ENCODE measurements at regions not wholly inside any gene's neighbourhood (a gene's known extent, or its start where the extent isn't known, plus 50 kb on each side); places are given as distances from the start of the nearest gene placed in this dataset.

DNA sequence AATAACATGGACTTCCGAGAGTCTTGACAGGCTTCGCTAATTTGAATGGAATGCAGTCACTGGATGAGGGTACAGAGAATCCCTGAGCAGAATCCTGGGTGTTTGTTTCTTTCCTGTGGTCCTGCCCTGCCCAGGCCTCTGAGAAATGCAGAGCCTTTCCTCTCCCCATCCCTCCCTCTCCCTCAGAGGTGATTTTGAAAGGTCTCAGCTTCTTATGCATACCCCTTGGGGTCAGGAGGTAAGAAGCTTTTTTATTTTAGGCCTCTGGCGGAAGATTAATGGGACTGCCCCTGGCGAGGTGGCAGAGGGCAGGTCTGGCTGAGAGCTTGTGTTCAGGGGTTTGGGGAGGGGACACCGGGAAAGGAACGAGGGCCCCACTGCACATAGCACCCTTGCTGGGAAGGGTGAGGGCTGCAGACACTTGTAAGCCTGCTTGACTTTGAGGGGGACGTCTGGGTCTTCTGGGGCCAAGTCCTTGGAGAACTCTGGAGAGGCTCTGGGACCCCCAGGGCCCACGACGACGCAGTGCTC lies 116.5 kb upstream of the SLC45A1 start (continued):
- no peak for TF ChIP-seq SP5 (CRISPR knock-in tag; IDR thresholded peaks at IDR 0.05; ENCODE audit: borderline replicate concordance, low read depth)
- no peak for TF ChIP-seq SOX6 (IDR thresholded peaks at IDR 0.05)
- TF ChIP-seq SOX6 (CRISPR knock-in tag; IDR thresholded peaks at IDR 0.05) = peak; percentile 4; the same call in 1 of the 2 replicates
- TF ChIP-seq, protein P1, sequence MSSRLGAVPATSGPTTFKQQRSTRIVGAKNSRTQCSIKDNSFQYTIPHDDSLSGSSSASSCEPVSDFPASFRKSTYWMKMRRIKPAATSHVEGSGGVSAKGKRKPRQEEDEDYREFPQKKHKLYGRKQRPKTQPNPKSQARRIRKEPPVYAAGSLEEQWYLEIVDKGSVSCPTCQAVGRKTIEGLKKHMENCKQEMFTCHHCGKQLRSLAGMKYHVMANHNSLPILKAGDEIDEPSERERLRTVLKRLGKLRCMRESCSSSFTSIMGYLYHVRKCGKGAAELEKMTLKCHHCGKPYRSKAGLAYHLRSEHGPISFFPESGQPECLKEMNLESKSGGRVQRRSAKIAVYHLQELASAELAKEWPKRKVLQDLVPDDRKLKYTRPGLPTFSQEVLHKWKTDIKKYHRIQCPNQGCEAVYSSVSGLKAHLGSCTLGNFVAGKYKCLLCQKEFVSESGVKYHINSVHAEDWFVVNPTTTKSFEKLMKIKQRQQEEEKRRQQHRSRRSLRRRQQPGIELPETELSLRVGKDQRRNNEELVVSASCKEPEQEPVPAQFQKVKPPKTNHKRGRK (CRISPR knock-in tag; IDR thresholded peaks at IDR 0.05) = no peak
- TF ChIP-seq, protein P2, sequence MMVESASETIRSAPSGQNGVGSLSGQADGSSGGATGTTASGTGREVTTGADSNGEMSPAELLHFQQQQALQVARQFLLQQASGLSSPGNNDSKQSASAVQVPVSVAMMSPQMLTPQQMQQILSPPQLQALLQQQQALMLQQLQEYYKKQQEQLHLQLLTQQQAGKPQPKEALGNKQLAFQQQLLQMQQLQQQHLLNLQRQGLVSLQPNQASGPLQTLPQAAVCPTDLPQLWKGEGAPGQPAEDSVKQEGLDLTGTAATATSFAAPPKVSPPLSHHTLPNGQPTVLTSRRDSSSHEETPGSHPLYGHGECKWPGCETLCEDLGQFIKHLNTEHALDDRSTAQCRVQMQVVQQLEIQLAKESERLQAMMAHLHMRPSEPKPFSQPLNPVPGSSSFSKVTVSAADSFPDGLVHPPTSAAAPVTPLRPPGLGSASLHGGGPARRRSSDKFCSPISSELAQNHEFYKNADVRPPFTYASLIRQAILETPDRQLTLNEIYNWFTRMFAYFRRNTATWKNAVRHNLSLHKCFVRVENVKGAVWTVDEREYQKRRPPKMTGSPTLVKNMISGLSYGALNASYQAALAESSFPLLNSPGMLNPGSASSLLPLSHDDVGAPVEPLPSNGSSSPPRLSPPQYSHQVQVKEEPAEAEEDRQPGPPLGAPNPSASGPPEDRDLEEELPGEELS (CRISPR knock-in tag; IDR thresholded peaks at IDR 0.05) = peak; percentile 12; the same call in 1 of the 2 replicates
- no peak for TF ChIP-seq ZNF567 (CRISPR knock-in tag; IDR thresholded peaks at IDR 0.05; ENCODE audit: borderline replicate concordance)
- TF ChIP-seq, protein P3, sequence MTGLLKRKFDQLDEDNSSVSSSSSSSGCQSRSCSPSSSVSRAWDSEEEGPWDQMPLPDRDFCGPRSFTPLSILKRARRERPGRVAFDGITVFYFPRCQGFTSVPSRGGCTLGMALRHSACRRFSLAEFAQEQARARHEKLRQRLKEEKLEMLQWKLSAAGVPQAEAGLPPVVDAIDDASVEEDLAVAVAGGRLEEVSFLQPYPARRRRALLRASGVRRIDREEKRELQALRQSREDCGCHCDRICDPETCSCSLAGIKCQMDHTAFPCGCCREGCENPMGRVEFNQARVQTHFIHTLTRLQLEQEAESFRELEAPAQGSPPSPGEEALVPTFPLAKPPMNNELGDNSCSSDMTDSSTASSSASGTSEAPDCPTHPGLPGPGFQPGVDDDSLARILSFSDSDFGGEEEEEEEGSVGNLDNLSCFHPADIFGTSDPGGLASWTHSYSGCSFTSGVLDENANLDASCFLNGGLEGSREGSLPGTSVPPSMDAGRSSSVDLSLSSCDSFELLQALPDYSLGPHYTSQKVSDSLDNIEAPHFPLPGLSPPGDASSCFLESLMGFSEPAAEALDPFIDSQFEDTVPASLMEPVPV (CRISPR knock-in tag; IDR thresholded peaks at IDR 0.05) = no peak
- TF ChIP-seq, protein P4, sequence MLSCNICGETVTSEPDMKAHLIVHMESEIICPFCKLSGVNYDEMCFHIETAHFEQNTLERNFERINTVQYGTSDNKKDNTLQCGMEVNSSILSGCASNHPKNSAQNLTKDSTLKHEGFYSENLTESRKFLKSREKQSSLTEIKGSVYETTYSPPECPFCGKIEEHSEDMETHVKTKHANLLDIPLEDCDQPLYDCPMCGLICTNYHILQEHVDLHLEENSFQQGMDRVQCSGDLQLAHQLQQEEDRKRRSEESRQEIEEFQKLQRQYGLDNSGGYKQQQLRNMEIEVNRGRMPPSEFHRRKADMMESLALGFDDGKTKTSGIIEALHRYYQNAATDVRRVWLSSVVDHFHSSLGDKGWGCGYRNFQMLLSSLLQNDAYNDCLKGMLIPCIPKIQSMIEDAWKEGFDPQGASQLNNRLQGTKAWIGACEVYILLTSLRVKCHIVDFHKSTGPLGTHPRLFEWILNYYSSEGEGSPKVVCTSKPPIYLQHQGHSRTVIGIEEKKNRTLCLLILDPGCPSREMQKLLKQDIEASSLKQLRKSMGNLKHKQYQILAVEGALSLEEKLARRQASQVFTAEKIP (CRISPR knock-in tag; IDR thresholded peaks at IDR 0.05; ENCODE audit: borderline replicate concordance) = no peak
- TF ChIP-seq CHD4 (IDR thresholded peaks at IDR 0.05; ENCODE audit: borderline replicate concordance, low read length) = no peak
- 0 out of 2 replicates have a peak, but pooled peaks have one; percentile 23 for TF ChIP-seq SAFB2 (CRISPR knock-in tag; IDR thresholded peaks at IDR 0.05; ENCODE audit: borderline replicate concordance, low read depth)
- TF ChIP-seq PHF20 (CRISPR knock-in tag; IDR thresholded peaks at IDR 0.05) = no peak
- TF ChIP-seq MEF2D (CRISPR knock-in tag; IDR thresholded peaks at IDR 0.05) = no peak
- TF ChIP-seq, protein P5, sequence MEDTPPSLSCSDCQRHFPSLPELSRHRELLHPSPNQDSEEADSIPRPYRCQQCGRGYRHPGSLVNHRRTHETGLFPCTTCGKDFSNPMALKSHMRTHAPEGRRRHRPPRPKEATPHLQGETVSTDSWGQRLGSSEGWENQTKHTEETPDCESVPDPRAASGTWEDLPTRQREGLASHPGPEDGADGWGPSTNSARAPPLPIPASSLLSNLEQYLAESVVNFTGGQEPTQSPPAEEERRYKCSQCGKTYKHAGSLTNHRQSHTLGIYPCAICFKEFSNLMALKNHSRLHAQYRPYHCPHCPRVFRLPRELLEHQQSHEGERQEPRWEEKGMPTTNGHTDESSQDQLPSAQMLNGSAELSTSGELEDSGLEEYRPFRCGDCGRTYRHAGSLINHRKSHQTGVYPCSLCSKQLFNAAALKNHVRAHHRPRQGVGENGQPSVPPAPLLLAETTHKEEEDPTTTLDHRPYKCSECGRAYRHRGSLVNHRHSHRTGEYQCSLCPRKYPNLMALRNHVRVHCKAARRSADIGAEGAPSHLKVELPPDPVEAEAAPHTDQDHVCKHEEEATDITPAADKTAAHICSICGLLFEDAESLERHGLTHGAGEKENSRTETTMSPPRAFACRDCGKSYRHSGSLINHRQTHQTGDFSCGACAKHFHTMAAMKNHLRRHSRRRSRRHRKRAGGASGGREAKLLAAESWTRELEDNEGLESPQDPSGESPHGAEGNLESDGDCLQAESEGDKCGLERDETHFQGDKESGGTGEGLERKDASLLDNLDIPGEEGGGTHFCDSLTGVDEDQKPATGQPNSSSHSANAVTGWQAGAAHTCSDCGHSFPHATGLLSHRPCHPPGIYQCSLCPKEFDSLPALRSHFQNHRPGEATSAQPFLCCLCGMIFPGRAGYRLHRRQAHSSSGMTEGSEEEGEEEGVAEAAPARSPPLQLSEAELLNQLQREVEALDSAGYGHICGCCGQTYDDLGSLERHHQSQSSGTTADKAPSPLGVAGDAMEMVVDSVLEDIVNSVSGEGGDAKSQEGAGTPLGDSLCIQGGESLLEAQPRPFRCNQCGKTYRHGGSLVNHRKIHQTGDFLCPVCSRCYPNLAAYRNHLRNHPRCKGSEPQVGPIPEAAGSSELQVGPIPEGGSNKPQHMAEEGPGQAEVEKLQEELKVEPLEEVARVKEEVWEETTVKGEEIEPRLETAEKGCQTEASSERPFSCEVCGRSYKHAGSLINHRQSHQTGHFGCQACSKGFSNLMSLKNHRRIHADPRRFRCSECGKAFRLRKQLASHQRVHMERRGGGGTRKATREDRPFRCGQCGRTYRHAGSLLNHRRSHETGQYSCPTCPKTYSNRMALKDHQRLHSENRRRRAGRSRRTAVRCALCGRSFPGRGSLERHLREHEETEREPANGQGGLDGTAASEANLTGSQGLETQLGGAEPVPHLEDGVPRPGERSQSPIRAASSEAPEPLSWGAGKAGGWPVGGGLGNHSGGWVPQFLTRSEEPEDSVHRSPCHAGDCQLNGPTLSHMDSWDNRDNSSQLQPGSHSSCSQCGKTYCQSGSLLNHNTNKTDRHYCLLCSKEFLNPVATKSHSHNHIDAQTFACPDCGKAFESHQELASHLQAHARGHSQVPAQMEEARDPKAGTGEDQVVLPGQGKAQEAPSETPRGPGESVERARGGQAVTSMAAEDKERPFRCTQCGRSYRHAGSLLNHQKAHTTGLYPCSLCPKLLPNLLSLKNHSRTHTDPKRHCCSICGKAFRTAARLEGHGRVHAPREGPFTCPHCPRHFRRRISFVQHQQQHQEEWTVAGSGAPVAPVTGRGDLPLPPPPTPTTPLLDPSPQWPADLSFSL (CRISPR knock-in tag; IDR thresholded peaks at IDR 0.05) = no peak
- TF ChIP-seq MBNL3 (CRISPR knock-in tag; conservative IDR thresholded peaks at IDR 0.05) = no peak
